HUDEP-2 (cell line): ENCODE measurements at regions not wholly inside any gene's neighbourhood (a gene's known extent, or its start where the extent isn't known, plus 50 kb on each side); places are given as distances from the start of the nearest gene placed in this dataset.

Experiments used
- DNase-seq, 76 experiments: peaks; one replicate each; lab custom pipeline; 2025; ENCODE audit not compliant: unreplicated experiment in 76 of 76; lab: John Stamatoyannopoulos, UW

DNA sequence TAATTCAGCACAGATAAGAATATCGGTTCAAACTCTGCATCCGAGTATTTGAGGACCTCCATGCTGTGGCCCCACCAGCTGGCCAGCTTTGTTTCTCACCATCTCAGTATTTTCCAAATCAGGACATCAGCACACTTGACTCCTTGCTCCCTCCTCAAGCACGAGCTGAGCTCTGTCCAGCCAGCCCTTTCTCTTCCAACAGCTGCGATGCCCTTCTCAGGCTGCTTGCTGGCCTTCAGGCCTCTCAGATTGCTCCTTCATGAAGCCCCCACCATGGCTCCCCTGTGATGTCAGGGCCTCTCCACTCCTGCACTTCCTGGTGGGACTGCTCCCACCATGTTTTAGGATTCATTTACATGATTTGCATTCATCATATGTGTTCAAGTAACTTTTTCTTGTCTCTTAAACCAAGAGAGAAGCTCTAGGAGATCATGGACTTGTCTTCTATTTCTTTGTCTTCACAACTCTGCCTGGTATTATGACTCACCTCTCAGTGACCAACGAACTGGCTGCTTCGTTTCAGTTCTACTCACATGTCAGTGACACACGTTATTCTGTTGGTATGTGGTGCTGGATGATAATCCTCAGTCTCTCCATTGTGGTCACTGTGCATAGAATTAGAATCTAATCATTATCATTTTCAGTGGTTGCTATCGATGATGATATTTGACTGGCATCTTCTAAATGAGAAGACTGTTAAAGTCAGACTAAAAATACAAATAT is 471.7 kb downstream of the EFNB2 start:
- peak in 4 of 76 experiments; percentile 0 to 10 (median 4) for DNase-seq

DNA sequence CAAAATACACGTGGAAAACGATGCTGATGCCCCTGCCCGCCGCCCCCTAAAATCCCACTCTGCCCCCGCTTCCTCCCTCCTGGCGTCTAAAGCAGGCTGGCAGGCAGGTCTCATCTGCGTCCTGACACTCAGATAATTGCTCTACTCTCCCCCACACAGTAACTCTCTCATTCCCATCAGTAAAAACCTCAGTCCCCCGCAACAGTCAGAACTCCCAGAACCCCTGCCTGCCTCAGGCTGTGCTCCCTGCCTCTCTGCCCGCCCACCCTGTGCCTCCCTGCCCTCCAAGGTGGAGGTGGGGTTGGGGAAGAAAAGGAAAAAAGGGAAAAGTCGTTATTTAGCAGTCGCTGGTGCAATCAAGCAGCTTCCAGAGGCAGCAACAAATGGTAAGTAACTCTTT is 473.7 kb downstream of the EFNB2 start:
- no peak for DNase-seq

DNA sequence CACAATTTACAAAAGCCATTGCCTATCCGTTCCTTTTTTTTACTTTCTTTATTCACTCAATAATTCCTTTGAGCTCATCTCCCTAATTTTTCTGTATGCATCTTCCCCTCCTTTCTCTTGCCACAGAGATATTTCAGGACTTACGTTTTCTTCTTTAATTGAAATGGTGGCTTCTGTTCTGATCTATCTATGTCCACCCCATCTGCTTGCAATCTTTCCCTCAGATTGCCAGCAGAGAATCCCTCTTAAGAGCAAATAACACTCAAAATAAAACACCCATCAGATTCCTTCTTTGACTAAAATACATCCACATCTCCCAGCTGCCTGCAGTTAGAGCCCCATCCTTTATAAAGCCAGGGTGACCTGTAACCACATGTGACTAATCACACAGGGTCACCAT is 478.6 kb downstream of the EFNB2 start:
- no peak for DNase-seq

DNA sequence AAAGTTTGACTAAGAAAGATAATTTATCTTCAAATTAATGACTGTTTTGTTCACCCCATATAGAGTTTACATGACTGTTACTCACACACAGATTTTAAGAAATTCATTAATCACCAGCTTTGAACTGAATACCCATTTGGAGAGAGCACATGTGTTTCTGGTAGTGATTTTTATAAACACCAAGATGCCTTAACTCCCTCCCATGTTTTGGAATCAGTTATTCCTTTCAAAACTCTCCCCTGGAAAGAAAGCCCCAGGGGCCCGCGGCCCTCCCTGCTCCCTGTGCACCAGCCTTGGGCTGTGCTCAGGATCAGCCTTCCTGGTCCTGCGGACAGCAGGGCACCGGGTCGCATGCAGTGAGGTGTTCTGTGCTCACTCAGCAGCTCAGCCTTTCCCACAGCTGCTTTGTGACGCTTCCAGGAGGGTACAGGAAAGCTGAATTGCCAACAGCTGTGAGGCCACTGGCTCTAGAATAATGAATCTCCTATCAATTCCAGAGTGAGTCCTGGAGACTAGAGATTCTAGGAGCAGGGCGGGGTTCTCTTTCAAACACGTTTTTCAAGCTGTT is 483.2 kb downstream of the EFNB2 start:
- no peak for DNase-seq

DNA sequence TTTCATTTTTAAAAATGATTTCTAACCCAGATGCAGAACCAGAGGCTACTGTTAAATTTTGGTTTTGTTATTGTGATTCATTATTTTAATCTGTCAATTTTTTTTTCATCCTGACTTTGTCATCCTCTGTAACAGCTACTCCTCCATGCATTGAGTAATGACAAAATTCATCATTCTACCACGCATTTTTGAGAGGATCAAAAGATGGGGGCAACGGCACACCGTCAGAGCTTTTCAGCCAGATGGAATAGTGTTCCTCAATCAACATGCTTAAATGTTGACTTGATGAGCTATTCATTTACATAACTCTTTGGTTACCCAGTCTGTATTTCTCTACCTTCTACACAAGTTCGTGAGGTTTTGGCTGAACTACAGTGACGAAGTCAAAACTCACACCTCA is 486.3 kb downstream of the EFNB2 start:
- no peak for DNase-seq

DNA sequence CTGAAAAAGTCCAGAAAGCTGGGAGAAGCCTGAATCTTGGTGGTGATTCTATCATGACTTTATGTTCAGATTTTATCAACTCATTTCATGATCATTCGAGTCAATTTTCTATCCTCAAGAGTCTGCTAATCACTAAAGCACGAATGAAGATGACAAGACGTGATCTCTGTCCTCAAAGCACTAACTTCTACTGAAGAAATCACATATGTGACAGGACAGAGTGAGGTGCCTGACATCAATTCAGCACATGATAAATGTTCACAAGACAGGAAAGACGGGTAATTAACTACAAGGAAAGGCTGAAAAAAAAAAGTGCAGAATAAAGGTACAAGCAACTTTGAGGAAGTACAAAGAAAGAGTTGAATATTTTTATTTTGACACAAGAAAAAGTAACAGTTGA is 487.1 kb downstream of the EFNB2 start:
- DNase-seq: no peak

DNA sequence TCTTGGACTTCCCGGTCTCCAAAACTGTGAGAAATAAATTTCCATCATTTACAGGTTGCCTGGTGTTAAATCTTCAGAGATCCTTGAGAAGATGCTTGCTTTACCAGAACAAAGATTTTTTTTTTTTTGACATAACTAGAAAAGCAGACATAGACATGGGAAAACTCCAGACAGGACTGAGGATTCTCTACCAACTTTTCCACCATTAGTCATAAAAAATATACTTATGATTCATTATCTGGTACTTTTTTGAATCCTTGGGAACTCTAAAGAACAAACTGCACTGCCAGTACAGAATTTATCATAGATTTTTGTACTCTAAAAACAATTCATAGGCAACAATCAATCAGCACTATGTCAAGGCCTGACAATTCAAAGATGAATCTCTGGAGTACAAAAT is 487.6 kb downstream of the EFNB2 start:
- DNase-seq: no peak

DNA sequence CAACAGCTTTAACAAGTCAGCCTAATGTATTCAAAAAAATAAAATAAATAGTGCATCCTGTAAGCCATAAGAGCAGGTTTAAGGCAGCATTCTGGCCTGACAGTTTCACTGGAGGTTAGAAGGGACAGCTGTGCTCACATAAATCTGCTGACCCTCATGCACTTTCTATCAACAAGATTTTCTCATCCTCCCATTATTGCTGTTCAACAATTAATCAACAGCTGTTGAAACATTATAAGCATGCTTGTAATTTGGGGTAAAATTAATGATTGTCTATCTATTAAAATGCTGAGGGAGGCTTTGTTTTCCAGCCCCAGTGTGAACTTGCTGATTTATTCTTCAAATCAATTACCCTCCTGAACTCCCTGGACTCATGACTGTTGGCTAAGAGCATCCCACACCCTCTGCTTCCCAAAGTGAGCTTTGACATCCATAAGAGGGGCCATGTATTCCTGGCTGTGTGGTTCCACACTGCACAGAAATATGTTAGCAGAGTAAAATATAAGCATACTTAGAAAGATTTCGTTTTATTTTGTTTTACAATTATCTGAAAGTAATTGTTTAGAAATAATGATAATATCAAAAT is 492.4 kb downstream of the EFNB2 start:
- DNase-seq: no peak

DNA sequence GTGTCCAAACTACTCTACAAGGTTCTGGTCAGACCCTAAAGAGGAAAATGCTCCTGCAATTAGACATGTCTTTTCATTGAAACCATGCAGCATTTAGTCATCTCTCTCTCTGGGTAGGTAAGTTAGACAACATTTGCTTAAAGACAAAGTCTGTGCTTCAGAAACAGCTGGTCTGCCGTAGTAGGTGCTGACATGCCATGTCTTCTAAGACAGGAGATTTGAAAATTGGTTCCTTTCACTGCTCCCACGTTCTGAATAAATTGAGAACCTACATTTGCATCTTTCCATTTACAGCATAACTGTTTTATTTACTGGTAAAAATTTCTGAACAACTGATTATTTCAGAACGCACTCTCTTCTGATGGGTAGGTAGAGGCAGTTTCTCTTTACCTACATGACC is 494.0 kb downstream of the EFNB2 start:
- DNase-seq: no peak

DNA sequence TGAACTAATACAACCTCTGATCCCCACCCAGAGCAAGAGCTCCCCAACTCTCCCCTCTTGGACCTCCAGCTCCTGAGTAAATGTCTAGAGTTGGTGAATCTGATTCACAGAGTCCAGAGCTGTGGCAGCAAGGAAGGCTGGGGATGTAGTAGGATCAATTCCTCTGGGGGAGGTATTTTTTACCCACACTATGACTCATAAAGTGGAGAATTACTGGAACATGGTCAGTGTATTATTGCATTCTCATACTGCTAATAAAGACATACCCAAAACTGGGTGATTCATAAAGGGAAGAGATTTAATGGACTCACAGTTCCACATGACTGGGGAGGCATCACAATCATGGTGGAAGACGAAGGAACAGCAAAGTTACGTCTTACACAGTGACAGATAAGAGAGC is 496.7 kb downstream of the EFNB2 start:
- DNase-seq: no peak

DNA sequence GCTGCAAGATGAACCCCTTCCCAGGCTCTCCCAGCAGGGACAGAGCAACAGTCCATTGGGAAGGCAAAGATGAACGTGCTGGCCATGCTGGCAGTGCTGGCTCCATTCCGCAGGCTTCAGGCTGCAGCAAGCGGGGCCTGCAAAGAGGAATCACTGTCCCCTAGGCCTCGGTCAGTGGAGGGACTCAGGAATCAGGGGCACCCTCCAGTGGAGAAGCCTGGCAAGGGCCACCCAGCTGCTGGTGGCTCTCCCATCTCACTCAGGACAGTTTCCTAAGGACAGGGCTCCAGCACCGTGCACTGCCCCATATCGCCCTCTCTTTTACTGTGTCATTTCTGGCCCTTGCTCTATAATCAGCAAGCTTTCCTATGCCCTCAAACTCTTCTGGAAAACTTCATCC is 498.6 kb downstream of the EFNB2 start:
- no peak for DNase-seq

DNA sequence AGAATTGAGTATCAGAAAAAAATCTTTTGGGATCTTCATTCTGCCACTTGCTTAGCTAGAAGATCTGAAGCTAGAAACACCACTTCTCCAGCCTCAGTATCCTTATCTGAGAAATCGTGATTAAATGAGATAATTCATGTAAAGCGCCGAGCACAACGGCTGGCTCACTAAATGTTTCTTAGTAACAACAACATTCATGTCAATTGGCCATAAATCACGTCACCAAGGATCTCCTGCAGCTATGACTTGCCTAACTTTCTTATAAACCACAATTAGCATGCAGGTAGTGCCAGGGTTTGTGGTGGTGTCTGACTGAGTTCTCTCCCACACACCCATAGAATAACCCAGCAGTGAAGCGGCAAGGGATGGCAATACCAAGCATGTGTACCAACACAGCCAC is 501.3 kb downstream of the EFNB2 start:
- DNase-seq: no peak

DNA sequence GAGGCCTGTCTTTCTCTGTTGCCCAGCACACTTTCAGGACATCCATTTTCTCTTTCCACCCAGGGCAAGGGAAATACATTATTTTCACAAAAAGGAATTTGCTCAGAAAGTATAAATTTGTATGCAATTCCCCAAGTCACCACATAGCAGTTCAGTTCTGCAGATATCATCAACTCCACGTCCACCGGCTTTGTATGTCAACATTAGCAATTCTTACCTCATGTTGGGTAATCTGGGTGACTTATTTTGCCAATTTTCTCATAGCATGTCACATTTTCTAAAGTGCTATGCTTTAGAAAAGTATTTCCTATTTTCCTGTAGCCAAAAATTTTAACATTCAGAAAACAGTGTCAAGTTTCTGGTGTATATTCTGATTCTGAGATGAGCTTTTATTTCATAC is 501.8 kb downstream of the EFNB2 start:
- no peak for DNase-seq

DNA sequence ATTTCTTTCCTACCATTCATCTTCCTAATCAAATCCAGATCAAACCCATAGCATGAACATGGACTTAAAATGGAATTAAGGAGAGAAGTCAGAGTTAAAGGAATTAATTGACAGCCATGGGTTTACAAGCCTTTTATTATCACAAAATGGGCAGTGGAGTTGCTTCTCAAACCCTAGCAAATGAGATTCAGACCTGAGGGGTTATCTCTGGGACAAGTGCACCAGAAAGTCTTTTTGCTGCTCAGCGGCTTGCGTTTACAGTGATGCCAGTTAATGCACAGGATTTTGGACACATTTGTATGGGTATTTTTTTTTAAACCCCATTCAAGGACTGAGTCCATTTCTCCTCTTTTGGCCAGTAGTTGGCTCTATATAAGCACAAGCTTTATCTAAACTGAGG is 503.0 kb downstream of the EFNB2 start:
- no peak for DNase-seq

DNA sequence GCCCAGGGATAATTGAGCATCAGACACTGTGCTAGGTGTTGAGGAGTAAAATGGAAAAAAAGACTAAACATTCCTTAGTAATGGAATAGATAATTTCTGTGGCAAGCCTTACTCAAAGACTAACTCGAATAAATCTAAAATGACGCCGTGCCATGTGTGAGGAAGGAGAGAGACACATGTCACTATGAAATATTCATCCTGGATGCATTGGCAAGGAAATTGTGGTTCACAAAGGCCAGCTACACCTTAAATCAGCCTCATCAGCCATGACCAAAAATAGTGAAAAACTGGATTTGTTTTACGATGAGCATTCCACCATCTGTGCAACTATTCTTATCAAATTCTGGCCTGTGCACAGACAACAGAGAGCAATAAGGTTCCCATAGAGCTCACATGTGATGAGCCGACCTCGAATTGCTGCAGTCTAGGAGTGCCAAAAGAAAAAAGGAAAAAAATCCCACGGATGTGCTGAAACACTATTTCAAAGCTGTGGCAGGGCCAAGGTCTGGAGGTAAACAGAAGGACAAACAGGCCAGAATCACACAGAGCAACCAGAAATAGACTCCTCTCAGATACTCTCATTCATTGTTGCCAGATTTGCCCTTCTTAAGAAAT is 505.7 kb downstream of the EFNB2 start:
- no peak for DNase-seq

DNA sequence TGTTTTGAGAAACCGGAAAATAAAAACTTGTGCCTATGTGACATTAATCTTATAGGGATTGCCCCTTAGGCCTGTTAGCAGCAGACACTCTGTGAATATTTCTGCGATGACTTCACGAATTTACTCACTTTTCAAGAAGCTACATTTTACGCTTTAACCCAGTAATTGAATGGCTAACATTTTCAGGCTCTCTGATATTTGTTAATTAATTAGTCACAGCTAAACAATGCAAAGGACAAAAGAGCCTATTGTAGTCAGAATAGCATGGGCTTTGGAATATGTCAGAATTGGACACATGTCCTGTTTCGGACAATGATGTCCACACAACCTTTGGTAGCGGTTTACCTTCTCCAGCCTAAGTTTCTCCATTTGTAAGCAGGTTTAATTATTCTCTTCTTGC is 506.6 kb downstream of the EFNB2 start:
- no peak for DNase-seq

DNA sequence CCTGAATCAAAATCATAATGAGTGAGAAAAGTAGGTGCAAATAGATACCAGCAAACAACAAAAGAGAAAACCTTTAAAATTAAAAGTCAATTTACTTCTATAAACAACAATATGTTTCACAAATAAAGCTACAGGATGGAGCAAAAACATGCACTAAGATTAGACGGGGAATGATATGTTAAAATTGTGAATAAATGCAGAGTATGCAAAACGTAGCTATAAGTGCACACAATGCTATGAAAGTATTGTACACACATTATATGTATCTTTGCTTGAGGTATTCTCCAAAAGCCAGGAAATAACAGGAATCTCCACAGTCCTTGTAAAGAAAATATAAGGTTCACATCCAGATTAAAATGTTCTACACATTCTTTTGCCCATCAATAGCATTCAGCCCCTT is 523.9 kb downstream of the EFNB2 start:
- no peak for DNase-seq

DNA sequence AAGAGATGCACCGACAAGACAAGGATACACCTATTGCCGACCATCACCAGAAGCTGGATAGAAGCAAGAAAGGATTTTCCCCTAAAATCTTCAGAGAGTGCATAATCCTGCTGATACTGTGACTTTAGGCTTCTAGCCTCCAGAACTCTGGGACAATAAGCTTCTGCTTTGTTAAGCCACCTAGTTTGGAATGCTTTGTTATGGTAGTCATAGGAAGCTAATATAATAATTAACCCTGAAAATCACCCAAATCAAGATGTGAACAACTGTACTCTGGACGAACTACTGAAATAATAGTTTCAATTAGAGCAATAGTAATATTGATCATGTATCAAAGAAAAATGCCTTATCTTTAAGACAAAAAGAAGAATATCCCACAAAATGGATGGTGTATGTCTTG is 524.6 kb downstream of the EFNB2 start:
- DNase-seq: no peak

DNA sequence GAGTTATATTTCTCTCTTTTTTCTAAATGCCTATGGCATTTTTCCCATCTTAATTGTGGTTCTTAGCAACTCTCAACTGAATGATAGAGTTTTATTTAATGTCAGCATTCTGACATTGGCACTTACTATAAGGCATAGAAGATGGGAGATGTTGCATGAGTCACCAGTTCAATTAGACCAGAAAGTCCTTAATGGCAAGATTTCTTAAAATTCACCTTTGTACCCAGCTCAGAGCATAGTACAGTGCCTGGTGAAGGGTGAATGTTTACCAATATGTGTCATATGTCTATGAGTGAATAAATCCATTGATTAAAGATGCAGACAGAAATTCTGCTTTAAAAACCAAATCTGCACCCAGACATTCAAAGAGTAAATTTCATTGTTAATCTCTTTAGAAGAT is 526.9 kb downstream of the EFNB2 start:
- no peak for DNase-seq

DNA sequence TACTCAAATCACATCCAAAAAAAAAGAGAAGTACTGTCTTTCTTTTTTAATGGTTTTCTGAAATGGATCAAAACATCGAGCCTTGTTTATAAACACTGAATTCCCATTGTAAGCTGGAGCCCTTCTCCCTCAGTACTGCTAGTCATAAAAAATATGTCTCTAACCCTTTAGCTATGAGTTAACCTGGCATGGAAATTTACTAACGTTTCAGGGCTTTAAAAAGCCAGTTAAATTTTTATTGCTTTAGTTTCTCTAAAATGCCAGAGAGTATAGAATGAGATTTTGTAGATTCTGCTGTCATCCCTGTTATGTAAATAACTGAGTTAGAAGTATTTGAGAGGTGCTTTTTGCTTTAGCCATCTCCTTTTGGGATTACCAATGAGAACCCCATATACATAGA is 528.3 kb downstream of the EFNB2 start:
- DNase-seq: no peak

DNA sequence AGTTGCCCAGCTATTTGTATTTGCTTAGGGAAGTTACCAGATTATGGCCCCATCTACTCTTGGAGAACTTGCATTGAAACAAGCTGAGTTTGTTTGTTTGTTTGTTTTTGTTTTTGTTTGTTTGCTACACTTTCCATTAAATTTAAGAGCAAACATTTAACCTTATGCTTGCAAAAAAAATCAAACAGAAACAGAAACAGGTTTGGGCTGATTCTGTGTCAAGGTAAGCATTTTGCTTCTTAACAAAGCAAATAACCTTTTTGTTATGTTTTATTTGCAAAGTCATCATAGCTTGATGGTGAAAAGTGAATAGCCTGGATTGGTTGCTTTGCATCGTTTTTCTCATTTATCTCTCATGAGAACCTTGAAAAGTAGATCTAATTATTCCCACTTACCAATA is 531.8 kb downstream of the EFNB2 start:
- DNase-seq: no peak

DNA sequence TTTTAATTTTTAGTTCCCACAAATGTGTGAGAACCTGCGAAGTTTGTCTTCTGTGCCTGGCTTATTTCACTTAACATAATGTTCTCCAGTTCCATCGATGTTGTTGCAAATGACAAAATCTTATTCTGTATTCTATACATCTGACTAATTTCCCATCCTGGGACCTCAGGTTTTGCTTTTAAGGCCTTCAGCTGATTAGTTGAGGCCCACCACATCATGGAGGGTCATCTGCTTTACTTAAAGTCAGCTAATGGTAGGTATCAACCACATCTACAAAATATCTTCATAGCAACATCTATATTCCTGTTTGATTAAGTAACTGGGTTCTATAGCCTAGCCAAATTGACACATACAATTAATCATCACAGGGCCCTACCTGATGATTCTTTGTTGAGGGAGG is 534.0 kb downstream of the EFNB2 start:
- DNase-seq: no peak
